D721Med (cell line): ENCODE measurements at regions not wholly inside any gene's neighbourhood (a gene's known extent, or its start where the extent isn't known, plus 50 kb on each side); places are given as distances from the start of the nearest gene placed in this dataset.
"Not testable (repeated sequence)": the region's sequence is repeated elsewhere in the genome, so short reads cannot be mapped to it uniquely, and the experiment has no call there.

Experiments used
- DNase-seq: peaks from one replicate; pipeline ENCODE4 v3.0.0; 2011; ENCODE audit warnings: low spot score; ENCODE audit not compliant: insufficient read length
- FAIRE-seq: peaks from 2 replicates; lab custom pipeline; 2011; peaks lifted over from hg19 to GRCh38; lab: Jason Lieb, UNC
- TF ChIP-seq, protein P1 (sequence below): IDR thresholded peaks from 2 replicates; pipeline ENCODE4 v1.5.1; 2012; ENCODE audit warnings: mild to moderate bottlenecking, control low read depth; ENCODE audit not compliant: insufficient read depth; ENCODE audit errors: missing control alignments

GRCh38 chr3:101117980-101118379 is 124.8 kb upstream of the ABI3BP start:
- DNase-seq (no peak), FAIRE-seq (no peak)
- TF ChIP-seq, protein P1, sequence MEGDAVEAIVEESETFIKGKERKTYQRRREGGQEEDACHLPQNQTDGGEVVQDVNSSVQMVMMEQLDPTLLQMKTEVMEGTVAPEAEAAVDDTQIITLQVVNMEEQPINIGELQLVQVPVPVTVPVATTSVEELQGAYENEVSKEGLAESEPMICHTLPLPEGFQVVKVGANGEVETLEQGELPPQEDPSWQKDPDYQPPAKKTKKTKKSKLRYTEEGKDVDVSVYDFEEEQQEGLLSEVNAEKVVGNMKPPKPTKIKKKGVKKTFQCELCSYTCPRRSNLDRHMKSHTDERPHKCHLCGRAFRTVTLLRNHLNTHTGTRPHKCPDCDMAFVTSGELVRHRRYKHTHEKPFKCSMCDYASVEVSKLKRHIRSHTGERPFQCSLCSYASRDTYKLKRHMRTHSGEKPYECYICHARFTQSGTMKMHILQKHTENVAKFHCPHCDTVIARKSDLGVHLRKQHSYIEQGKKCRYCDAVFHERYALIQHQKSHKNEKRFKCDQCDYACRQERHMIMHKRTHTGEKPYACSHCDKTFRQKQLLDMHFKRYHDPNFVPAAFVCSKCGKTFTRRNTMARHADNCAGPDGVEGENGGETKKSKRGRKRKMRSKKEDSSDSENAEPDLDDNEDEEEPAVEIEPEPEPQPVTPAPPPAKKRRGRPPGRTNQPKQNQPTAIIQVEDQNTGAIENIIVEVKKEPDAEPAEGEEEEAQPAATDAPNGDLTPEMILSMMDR: no peak

- no peak for DNase-seq
- TF ChIP-seq, protein P1: no peak
- FAIRE-seq: no peak
Measured at GRCh38 chr3:101117465-101117864, 124.2 kb upstream of the ABI3BP start.

- FAIRE-seq, DNase-seq: not testable (repeated sequence)
Measured at GRCh38 chr3:101110295-101110694, 117.1 kb upstream of the ABI3BP start.

DNA sequence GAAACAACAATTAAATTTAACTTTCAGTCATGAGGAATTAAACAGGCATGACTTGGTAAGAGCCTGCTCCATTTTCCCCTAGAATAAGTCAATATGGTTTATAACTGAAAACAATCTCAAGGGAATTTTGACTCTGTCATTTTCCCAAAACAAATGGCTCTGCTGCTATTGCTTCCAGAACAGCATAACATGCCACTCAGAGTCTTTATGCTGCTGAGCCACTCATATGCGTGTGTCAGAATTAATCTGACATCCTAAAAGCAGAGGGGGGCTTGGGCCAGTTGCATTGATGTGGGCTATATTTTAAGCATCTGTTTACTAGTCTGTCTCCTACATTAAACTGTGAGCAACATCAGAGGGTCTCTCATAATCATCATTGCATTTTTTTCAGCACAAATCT is 111.1 kb upstream of the ABI3BP start:
- DNase-seq (no peak), FAIRE-seq (no peak)
- TF ChIP-seq, protein P1: no peak

GRCh38 chr3:101102678-101103296 is 109.6 kb upstream of the ABI3BP start:
- no peak for FAIRE-seq
- no peak for DNase-seq

GRCh38 chr3:101100361-101101009 is 107.3 kb upstream of the ABI3BP start:
- TF ChIP-seq, protein P1: no peak
- FAIRE-seq (no peak), DNase-seq (no peak)

More at GRCh38 chr3:101102678-101103296, 109.6 kb upstream of the ABI3BP start:
- TF ChIP-seq, protein P1: no peak

DNA sequence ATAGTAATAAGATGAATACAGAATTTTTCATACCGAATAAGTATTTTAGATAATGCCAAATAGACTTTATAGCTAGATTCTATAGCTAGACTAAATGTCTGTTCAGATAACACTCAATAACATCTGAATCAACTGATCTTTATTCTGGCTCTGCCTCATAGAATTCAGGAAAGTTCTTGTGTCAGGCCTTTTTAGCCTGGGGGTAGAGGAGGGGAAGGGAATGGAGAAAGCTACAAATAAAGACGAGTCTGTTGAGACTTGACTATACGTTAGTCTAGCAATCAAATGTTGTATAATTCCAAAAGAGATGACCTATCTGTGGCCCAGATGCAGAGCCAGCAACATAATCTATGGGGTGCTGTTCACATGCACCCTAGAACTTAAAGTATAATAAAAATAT is 106.6 kb upstream of the ABI3BP start:
- DNase-seq (no peak), FAIRE-seq (no peak)
- TF ChIP-seq, protein P1: no peak
